HEK293T (cell line): ENCODE measurements at regions not wholly inside any gene's neighbourhood (a gene's known extent, or its start where the extent isn't known, plus 50 kb on each side); places are given as distances from the start of the nearest gene placed in this dataset.

ENCODE experiments used
- BHLHE40 ChIP-seq: fragments of 450-650 bp; IDR thresholded peaks from 2 replicates; pipeline ENCODE4 v1.6.1; 2016; ENCODE audit warnings: mild to moderate bottlenecking, moderate library complexity, borderline replicate concordance
- CTBP1 ChIP-seq: fragments of 450-650 bp; IDR thresholded peaks from 2 replicates; pipeline ENCODE4 v1.6.1; 2016; ENCODE audit warnings: borderline replicate concordance
- FOXA1 ChIP-seq: fragments of 450-650 bp; IDR thresholded peaks from 2 replicates; pipeline ENCODE4 v1.6.1; 2016; ENCODE audit warnings: mild to moderate bottlenecking
- FOXM1 ChIP-seq: fragments of 450-650 bp; IDR thresholded peaks from 2 replicates; pipeline ENCODE4 v1.6.1; 2017; ENCODE audit warnings: mild to moderate bottlenecking, borderline replicate concordance
- L3MBTL2 ChIP-seq: fragments of 450-650 bp; conservative IDR thresholded peaks from 2 replicates; pipeline ENCODE4 v1.6.1; 2016; ENCODE audit warnings: mild to moderate bottlenecking
- SP1 ChIP-seq: fragments of 450-650 bp; IDR thresholded peaks from 2 replicates; pipeline ENCODE4 v1.6.1; 2017
- TARDBP ChIP-seq: fragments of 450-650 bp; IDR thresholded peaks from 2 replicates; pipeline ENCODE4 v1.6.1; 2016

- TF ChIP-seq SP1 (no peak), FOXM1 (no peak), TARDBP (no peak), CTBP1 (no peak), L3MBTL2 (no peak), BHLHE40 (no peak), FOXA1 (no peak)
Observed at GRCh38 chr13:110047496-110047895, 259.5 kb downstream of the COL4A1 start.
